ENCODE measurements at regions not wholly inside any gene's neighbourhood (a gene's known extent, or its start where the extent isn't known, plus 50 kb on each side); places are given as distances from the start of the nearest gene placed in this dataset.

GRCh38 chr10:64519831-64520230 is 998.6 kb downstream of the REEP3 start:
- no peak overlapping the region for H3K27ac ChIP-seq
- no peaks in the 10 kb centered on the region for H3K9me3 ChIP-seq (ENCODE audit: low read depth)
- H3K27me3 ChIP-seq: no peaks in the 10 kb centered on the region
- no peak overlapping the region for H3K27ac Mint-ChIP-seq
- no peak overlapping the region for H2AFZ ChIP-seq (replicated peaks)
- no peaks in the 10 kb centered on the region for H3K4me1 ChIP-seq
- H3K36me3 ChIP-seq: no peaks in the 10 kb centered on the region
- H3K79me2 ChIP-seq (ENCODE audit: low read depth): no peaks in the 10 kb centered on the region
- TF ChIP-seq CTCF (IDR thresholded peaks at IDR 0.05): no peak
- TF ChIP-seq EZH2 (IDR thresholded peaks at IDR 0.05): no peak
- no peak for TF ChIP-seq EZH2phosphoT487 (IDR thresholded peaks at IDR 0.05)
- H3K9me3 Mint-ChIP-seq: no peaks in the 10 kb centered on the region
- H4K20me1 ChIP-seq (ENCODE audit: low read depth): no peaks in the 10 kb centered on the region
- H3K27me3 Mint-ChIP-seq (ENCODE audit: insufficient read depth, low read depth): no peaks in the 10 kb centered on the region
- H3K4me2 ChIP-seq: no peak overlapping the region
- H3F3A ChIP-seq (ENCODE audit: low read depth): no peaks in the 10 kb centered on the region
- no peak overlapping the region for H3K4me3 Mint-ChIP-seq
- no peaks in the 10 kb centered on the region for H3K36me3 Mint-ChIP-seq
- H3K9ac ChIP-seq: no peak overlapping the region
- no peaks in the 10 kb centered on the region for H3K4me1 Mint-ChIP-seq
- no peak overlapping the region for H3K4me3 ChIP-seq
- no peak for DNase-seq (ENCODE audit: low spot score)

GRCh38 chr10:64523065-64523759 is 1002.0 kb downstream of the REEP3 start:
- Histone ChIP-seq H3K36me3 (no peaks in the 10 kb centered on the region), H4K20me1 (ENCODE audit: low read depth) (no peaks in the 10 kb centered on the region), H3F3A (ENCODE audit: low read depth) (no peaks in the 10 kb centered on the region), H3K27me3 (no peaks in the 10 kb centered on the region), H3K4me1 (no peaks in the 10 kb centered on the region), H3K4me3 (no peak overlapping the region), H3K4me2 (no peak overlapping the region), H2AFZ (replicated peaks) (no peak overlapping the region), H3K79me2 (ENCODE audit: low read depth) (no peaks in the 10 kb centered on the region), H3K9ac (no peak overlapping the region), H3K9me3 (ENCODE audit: low read depth) (no peaks in the 10 kb centered on the region), H3K27ac (no peak overlapping the region)
- no peaks in the 10 kb centered on the region for H3K4me1 Mint-ChIP-seq
- H3K27me3 Mint-ChIP-seq (ENCODE audit: insufficient read depth, low read depth): no peaks in the 10 kb centered on the region
- no peaks in the 10 kb centered on the region for H3K9me3 Mint-ChIP-seq
- no peak overlapping the region for H3K27ac Mint-ChIP-seq
- no peak overlapping the region for H3K4me3 Mint-ChIP-seq
- H3K36me3 Mint-ChIP-seq: no peaks in the 10 kb centered on the region
- no peak for DNase-seq (ENCODE audit: low spot score)
- TF ChIP-seq EZH2phosphoT487 (IDR thresholded peaks at IDR 0.05): no peak
- no peak for TF ChIP-seq CTCF (IDR thresholded peaks at IDR 0.05)
- no peak for TF ChIP-seq EZH2 (IDR thresholded peaks at IDR 0.05)

GRCh38 chr10:64528294-64529002 is 1007.2 kb downstream of the REEP3 start:
- no peaks in the 10 kb centered on the region for H3K9me3 ChIP-seq (ENCODE audit: low read depth)
- DNase-seq (ENCODE audit: low spot score): no peak
- Mint-ChIP-seq H3K4me3 (no peak overlapping the region), H3K36me3 (no peaks in the 10 kb centered on the region), H3K27me3 (ENCODE audit: insufficient read depth, low read depth) (no peaks in the 10 kb centered on the region), H3K27ac (no peak overlapping the region), H3K4me1 (no peaks in the 10 kb centered on the region), H3K9me3 (no peaks in the 10 kb centered on the region)
- H3K27ac ChIP-seq: no peak overlapping the region
- no peaks in the 10 kb centered on the region for H4K20me1 ChIP-seq (ENCODE audit: low read depth)
- no peaks in the 10 kb centered on the region for H3K79me2 ChIP-seq (ENCODE audit: low read depth)
- no peaks in the 10 kb centered on the region for H3K4me1 ChIP-seq
- H3K4me3 ChIP-seq: no peak overlapping the region
- H3K4me2 ChIP-seq: no peak overlapping the region
- H2AFZ ChIP-seq (replicated peaks): no peak overlapping the region
- no peaks in the 10 kb centered on the region for H3K36me3 ChIP-seq
- H3K27me3 ChIP-seq: no peaks in the 10 kb centered on the region
- no peaks in the 10 kb centered on the region for H3F3A ChIP-seq (ENCODE audit: low read depth)
- H3K9ac ChIP-seq: no peak overlapping the region
- TF ChIP-seq CTCF (IDR thresholded peaks at IDR 0.05) (no peak), EZH2phosphoT487 (IDR thresholded peaks at IDR 0.05) (no peak), EZH2 (IDR thresholded peaks at IDR 0.05) (no peak)

Data from neural progenitor cell (in vitro differentiated cells).